Suprapubic skin (tissue), 4 donors: ENCODE measurements at regions not wholly inside any gene's neighbourhood (a gene's known extent, or its start where the extent isn't known, plus 50 kb on each side); places are given as distances from the start of the nearest gene placed in this dataset.

Experiments
- EP300 ChIP-seq: sonication (generic); formaldehyde crosslinking; IDR thresholded peaks from one replicate; pipeline ENCODE4 v1.6.1; 2017; ENCODE audit warnings: antibody characterized with exemption
- POLR2A ChIP-seq, 2 donors: fragments of 450-650 bp; IDR thresholded peaks; one replicate each; pipeline ENCODE4 v1.6.1; 2017; ENCODE audit warnings: antibody characterized with exemption in 2 of 2, mild to moderate bottlenecking in 2 of 2, moderate library complexity in 2 of 2
- POLR2AphosphoS5 ChIP-seq, 3 donors: sonication (generic); formaldehyde crosslinking; IDR thresholded peaks; one replicate each; pipeline ENCODE4 v1.6.1; 2017; ENCODE audit warnings: antibody characterized with exemption in 3 of 3
- TF ChIP-seq, protein P1 (sequence below), 2 donors: fragments of 200-600 bp in 1 of 2; fragments of 450-650 bp in 1 of 2; sonication (generic) in 1 of 2; IDR thresholded peaks; one replicate each; pipeline ENCODE4 v1.5.1; 2016 to 2019; ENCODE audit warnings: antibody characterized with exemption in 2 of 2, mild to moderate bottlenecking in 1 of 2, moderate library complexity in 1 of 2

DNA sequence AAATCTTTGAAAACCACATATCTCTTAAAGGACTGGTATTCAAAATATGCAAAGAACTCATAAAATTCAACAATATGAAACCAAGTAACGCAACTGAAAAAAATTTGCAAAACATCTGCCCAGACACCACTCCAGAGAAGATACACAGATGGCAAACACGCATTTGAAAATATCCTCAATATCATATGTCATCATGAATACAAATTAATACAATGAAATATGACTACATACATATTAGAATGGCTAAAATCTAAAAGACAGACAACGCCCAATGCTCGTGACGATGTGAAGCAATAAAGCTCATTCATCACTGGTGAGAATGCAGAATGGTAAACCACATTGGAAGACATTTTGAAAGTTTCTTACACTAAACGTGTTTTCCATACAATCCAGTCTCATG, 770.1 kb upstream of the CELF2 start:
- no peak for TF ChIP-seq EP300
- TF ChIP-seq, protein P1, sequence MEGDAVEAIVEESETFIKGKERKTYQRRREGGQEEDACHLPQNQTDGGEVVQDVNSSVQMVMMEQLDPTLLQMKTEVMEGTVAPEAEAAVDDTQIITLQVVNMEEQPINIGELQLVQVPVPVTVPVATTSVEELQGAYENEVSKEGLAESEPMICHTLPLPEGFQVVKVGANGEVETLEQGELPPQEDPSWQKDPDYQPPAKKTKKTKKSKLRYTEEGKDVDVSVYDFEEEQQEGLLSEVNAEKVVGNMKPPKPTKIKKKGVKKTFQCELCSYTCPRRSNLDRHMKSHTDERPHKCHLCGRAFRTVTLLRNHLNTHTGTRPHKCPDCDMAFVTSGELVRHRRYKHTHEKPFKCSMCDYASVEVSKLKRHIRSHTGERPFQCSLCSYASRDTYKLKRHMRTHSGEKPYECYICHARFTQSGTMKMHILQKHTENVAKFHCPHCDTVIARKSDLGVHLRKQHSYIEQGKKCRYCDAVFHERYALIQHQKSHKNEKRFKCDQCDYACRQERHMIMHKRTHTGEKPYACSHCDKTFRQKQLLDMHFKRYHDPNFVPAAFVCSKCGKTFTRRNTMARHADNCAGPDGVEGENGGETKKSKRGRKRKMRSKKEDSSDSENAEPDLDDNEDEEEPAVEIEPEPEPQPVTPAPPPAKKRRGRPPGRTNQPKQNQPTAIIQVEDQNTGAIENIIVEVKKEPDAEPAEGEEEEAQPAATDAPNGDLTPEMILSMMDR (IDR thresholded peaks at IDR 0.05) = no peak
- TF ChIP-seq POLR2A (IDR thresholded peaks at IDR 0.05) = no peak
- TF ChIP-seq POLR2AphosphoS5 (IDR thresholded peaks at IDR 0.05) = no peak
